Stimulated activated naive B cell treated with anti-CD40 and anti-IgM and Interleukin-4, amounts not matched to agents 10 μg/mL and 1 μg/mL and 100 μg/mL, for 72 hours (primary cell): ENCODE measurements at regions not wholly inside any gene's neighbourhood (a gene's known extent, or its start where the extent isn't known, plus 50 kb on each side); places are given as distances from the start of the nearest gene placed in this dataset.

Experiments
- ATAC-seq, 2 donors: fragments of 150-1000 bp; cut with Tn5 transposase; replicated peaks; 2 replicates each; pipeline ENCODE4 v1.10.0; 2021; ENCODE audit warnings: moderate library complexity in 1 of 2
- DNase-seq: peaks from one replicate; pipeline ENCODE4 v3.0.0; 2021
- H3K27ac Mint-ChIP-seq: one replicate; pipeline ENCODE4 v1.8.0; 2022; ENCODE audit warnings: mild to moderate bottlenecking, mixed read lengths
- H3K27me3 Mint-ChIP-seq, 2 donors: one replicate each; pipeline ENCODE4 v1.8.0; 2022; ENCODE audit warnings: mixed read lengths in 2 of 2
- H3K36me3 Mint-ChIP-seq, 2 donors: one replicate each; pipeline ENCODE4 v1.8.0; 2022; ENCODE audit warnings: mixed read lengths in 2 of 2, mild to moderate bottlenecking in 1 of 2
- H3K4me1 Mint-ChIP-seq, 2 donors: one replicate each; pipeline ENCODE4 v1.8.0; 2022; ENCODE audit warnings: mixed read lengths in 2 of 2, mild to moderate bottlenecking in 1 of 2
- H3K4me3 Mint-ChIP-seq, 2 donors: one replicate each; pipeline ENCODE4 v1.8.0; 2022; ENCODE audit warnings: mild to moderate bottlenecking in 2 of 2, mixed read lengths in 2 of 2, moderate library complexity in 1 of 2
- H3K9me3 Mint-ChIP-seq, 2 donors: one replicate each; pipeline ENCODE4 v1.8.0; 2022; ENCODE audit warnings: mixed read lengths in 2 of 2, mild to moderate bottlenecking in 1 of 2

DNA sequence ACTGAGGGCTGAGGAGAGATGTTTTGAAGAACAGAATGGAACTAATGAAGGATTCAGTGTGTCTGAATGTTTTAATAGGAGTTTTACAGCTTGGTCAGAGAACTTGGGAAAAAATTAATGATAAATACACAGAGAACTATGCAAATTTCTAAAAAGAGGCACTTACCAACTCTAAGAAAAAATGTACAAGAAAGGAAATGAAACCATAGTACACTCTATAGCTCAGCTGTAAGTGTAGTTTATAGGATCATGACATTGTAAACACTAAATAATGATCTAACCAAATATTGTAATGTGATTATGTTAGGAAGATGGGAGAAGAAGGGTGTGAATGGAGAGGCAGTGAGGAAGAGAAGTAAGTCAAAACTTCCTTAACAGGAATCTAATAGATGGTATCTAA, 205.2 kb downstream of the SEC61B start:
- Mint-ChIP-seq H3K27me3 (peaks cover 0 to 5% of the 10 kb centered on the region in 2 donors), H3K9me3 (peaks cover 8 to 9% of the 10 kb centered on the region in 2 donors), H3K4me1 (peaks cover 17 to 29% of the 10 kb centered on the region in 2 donors), H3K4me3 (no peak overlapping the region), H3K36me3 (peaks cover 8 to 10% of the 10 kb centered on the region in 2 donors), H3K27ac (no peak overlapping the region)
- ATAC-seq (peak; percentile 51 to 54), DNase-seq (no peak)

DNA sequence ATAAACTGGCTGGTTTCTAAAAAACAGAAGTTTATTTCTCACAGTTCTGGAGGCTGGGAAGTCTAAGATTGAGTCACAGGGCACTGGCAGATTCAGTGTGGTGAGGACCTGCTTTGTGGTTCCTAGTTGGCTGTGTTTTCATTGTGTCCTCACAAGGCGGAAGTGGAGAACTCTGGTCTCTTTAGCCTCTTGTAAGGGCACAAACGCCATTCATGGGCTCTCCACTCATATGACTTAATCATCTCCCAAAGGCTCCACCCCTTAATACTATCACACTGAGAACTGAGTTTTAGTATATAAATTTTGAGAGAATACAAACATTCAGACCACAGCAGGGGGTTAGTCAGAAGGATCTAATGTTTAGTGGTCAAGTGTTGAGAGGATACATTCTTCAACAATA, 208.2 kb downstream of the SEC61B start:
- Mint-ChIP-seq H3K27me3 (no peaks in the 10 kb centered on the region), H3K36me3 (peaks cover 13 to 23% of the 10 kb centered on the region in 2 donors), H3K4me3 (no peak overlapping the region), H3K9me3 (peaks cover 8 to 15% of the 10 kb centered on the region in 2 donors), H3K4me1 (peaks cover 37 to 59% of the 10 kb centered on the region in 2 donors), H3K27ac (no peak overlapping the region)
- DNase-seq: no peak
- ATAC-seq: peak in 1 of 2 donors; percentile 12

DNA sequence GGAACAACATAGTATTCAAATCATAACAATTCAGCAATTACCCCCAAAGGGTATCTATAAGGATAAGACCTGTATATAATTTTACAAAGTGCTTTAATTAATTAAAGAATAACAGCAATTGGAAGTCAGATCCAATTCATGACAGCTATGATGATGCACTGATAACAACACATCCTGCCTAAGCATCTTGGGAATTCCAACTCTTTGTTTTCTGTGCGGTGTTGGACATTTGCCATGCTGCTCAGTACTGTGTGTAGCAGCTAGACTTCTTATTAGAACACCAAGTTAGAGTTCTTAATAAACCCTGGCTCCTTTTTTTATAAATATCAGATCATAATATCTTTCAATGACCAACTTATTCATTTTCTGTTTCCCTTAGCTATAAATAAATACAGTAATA, 209.0 kb downstream of the SEC61B start:
- Mint-ChIP-seq H3K36me3 (peaks cover 13 to 23% of the 10 kb centered on the region in 2 donors), H3K4me1 (peaks cover 38 to 59% of the 10 kb centered on the region in 2 donors), H3K27ac (no peak overlapping the region), H3K27me3 (no peaks in the 10 kb centered on the region), H3K9me3 (peaks cover 8 to 15% of the 10 kb centered on the region in 2 donors), H3K4me3 (no peak overlapping the region)
- ATAC-seq (no peak), DNase-seq (no peak)

DNA sequence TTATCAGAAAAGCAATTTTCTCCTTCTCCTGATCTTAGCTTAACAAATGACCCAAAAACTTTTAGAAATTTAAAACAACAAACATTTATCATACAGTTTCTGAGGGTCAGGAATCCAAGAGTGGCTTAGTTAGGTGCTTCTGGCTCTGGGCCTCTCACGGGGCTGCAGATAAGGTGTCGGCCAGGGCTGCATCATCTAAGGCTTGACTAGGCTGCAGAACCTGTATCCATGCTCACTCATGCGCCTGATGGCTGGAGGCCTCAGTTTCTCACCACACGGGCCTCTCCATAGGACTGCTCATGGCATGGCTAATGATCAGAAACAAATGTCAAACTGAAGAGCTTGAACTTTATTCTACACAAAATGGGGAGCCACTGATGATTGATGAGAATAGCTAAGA, 210.0 kb downstream of the SEC61B start:
- Mint-ChIP-seq H3K27ac (peak overlapping the region; percentile 70), H3K4me3 (no peak overlapping the region), H3K36me3 (peaks cover 12 to 22% of the 10 kb centered on the region in 2 donors)

DNA sequence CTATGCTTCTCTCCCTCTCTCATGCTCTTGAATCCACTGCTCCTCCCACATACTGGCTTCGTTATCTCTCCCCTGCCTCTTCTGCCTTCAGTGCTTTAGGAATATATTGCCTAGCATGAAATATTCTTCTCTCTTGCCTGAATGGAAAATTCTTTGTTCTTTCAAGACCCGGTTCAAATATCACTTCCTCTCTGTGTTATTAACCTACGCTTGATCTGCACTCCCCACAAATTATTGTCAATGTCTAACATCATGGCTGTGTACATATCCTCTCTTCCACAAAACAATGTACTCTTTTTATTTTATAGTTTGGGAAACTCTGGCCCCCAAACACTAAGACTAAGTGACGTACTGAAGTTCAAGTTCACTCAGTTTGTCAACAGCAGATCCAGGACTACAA, 211.0 kb downstream of the SEC61B start:
- Mint-ChIP-seq H3K4me3 (peak overlapping the region in 1 of 2 donors; percentile 59), H3K4me1 (peaks cover 37 to 60% of the 10 kb centered on the region in 2 donors), H3K9me3 (peaks cover 4 to 7% of the 10 kb centered on the region in 2 donors), H3K36me3 (peaks cover 7 to 17% of the 10 kb centered on the region in 2 donors), H3K27me3 (no peaks in the 10 kb centered on the region), H3K27ac (peak overlapping the region; percentile 92)
- no peak for DNase-seq
- peak; percentile 49 to 53 for ATAC-seq

More for the DNA sequence above, 210.0 kb downstream of the SEC61B start:
- H3K9me3 Mint-ChIP-seq: peaks cover 8 to 14% of the 10 kb centered on the region in 2 donors
- no peak for DNase-seq
- peaks cover 35 to 60% of the 10 kb centered on the region in 2 donors for H3K4me1 Mint-ChIP-seq
- no peaks in the 10 kb centered on the region for H3K27me3 Mint-ChIP-seq
- no peak for ATAC-seq

DNA sequence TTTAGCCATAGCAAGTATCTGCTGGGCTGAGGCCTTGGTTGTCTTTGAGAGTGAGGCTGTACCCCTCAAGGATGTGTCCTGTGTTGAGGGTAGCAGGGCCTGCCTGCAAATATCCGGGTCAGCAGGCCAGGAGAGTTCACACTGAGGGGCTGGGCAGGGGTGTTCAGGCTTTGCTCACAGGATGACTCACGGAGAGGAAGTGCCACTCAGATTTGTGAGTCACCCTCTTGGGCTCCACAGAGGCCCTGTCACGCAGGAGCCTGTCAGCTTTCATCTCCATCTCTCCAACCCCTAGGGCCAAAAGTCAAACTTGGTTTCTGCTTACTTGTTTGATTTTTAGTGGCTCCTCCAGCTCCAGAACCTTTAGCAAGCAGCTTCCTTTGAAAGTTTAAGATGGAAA, 211.5 kb downstream of the SEC61B start:
- Mint-ChIP-seq H3K4me3 (peak overlapping the region; percentile 1 to 59), H3K9me3 (peaks cover 4 to 7% of the 10 kb centered on the region in 2 donors), H3K27ac (peak overlapping the region; percentile 92), H3K4me1 (peaks cover 42 to 65% of the 10 kb centered on the region in 2 donors), H3K27me3 (no peaks in the 10 kb centered on the region), H3K36me3 (peaks cover 7 to 21% of the 10 kb centered on the region in 2 donors)
- DNase-seq (peak; percentile 82), ATAC-seq (peak; percentile 99 to 100)

DNA sequence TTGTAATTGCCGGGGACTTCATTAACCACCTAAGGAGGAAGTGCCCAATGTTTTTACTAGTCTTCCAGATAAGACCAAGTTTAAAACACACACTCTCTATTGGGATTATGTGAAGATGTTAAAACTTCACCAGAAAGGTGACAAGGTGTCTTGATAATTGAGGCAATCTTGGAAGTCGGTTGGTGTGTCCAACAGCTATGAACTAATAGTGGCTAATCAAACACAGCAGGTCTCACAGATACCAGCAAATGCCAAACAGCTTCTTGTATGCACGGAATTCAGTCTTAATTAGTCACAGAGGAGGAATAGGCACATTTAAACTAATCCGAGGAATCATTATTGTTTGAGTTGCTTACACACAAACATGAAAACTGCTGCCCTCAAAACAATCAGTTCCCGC, 214.5 kb downstream of the SEC61B start:
- Mint-ChIP-seq H3K4me3 (no peak overlapping the region), H3K27ac (no peak overlapping the region)

DNA sequence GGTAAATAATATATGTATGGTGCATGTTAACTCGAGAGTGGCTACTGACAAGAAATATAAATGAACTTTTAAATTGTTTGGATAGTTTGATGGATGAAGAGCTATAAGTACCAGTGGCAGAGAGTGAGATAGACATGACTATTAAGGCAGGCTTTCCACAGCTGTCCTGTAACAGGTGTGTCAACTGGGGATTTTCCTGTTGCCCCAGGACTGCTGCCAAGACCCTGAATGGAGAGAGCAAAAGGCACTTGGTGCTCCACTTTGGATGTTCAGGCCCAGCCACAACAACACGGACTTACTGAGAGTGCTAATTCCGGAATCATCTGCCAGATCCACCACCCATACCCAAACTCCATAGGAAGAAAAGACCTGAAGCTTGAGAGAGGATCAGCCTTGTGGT, 215.1 kb downstream of the SEC61B start:
- no peak overlapping the region for H3K27ac Mint-ChIP-seq
- ATAC-seq: no peak
- DNase-seq: no peak
- peaks cover 50 to 64% of the 10 kb centered on the region in 2 donors for H3K4me1 Mint-ChIP-seq
- peaks cover 11 to 37% of the 10 kb centered on the region in 2 donors for H3K36me3 Mint-ChIP-seq
- no peak overlapping the region for H3K4me3 Mint-ChIP-seq
- peaks cover 2 to 7% of the 10 kb centered on the region in 2 donors for H3K9me3 Mint-ChIP-seq
- no peaks in the 10 kb centered on the region for H3K27me3 Mint-ChIP-seq

More for the DNA sequence above, 214.5 kb downstream of the SEC61B start:
- DNase-seq (no peak), ATAC-seq (no peak)
- Mint-ChIP-seq H3K27me3 (no peaks in the 10 kb centered on the region), H3K4me1 (peaks cover 52 to 68% of the 10 kb centered on the region in 2 donors), H3K36me3 (peaks cover 11 to 35% of the 10 kb centered on the region in 2 donors), H3K9me3 (peaks cover 0 to 6% of the 10 kb centered on the region in 2 donors)

DNA sequence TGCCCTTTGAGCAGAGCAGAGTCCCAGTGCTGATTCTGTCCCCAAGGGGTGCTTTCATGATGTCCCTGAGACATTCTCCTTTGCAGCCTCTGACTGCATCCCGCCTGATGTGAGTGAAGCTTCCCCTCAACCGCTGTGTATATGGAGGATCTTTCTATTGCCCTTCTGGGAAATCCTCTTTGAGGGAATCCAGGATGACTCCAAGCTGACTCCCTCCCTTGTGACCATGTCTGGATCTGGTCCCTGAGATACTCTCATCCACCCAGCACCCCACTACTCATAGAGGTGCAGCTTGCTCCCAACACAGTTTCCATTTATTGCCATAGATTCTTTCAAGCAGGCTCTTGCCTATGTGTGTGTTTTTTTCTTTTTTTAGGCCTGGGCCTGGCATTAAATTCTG, 216.5 kb downstream of the SEC61B start:
- Mint-ChIP-seq H3K9me3 (peaks cover 3 to 10% of the 10 kb centered on the region in 2 donors), H3K4me3 (no peak overlapping the region), H3K27me3 (peaks cover 0 to 3% of the 10 kb centered on the region in 2 donors), H3K36me3 (peaks cover 10 to 38% of the 10 kb centered on the region in 2 donors), H3K4me1 (peaks cover 41 to 49% of the 10 kb centered on the region in 2 donors), H3K27ac (peak overlapping the region; percentile 79)
- no peak for DNase-seq
- no peak for ATAC-seq

DNA sequence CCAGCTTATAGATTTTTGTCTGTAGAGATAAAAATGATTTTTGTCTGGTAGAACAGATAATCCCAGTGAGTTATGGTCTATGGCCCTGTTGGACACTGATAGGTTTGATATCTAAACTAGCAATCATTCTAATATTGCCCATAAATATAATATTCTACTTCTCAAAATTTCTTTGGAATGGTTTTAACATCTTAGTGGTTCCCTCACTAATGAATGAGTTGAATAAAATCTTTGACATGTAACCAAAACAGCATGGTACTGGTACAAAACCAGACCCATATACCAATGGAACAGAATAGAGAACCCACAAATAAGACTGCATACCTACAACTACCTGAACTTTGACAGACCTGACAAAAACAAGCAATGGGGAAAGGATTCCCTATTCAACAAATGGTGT, 219.7 kb downstream of the SEC61B start:
- H3K4me3 Mint-ChIP-seq: no peak overlapping the region
- no peak for ATAC-seq
- H3K9me3 Mint-ChIP-seq: peaks cover 3 to 6% of the 10 kb centered on the region in 2 donors
- peaks cover 7 to 29% of the 10 kb centered on the region in 2 donors for H3K36me3 Mint-ChIP-seq
- DNase-seq: no peak
- H3K4me1 Mint-ChIP-seq: peaks cover 30 to 36% of the 10 kb centered on the region in 2 donors
- peaks cover 0 to 4% of the 10 kb centered on the region in 2 donors for H3K27me3 Mint-ChIP-seq
- H3K27ac Mint-ChIP-seq: no peak overlapping the region

DNA sequence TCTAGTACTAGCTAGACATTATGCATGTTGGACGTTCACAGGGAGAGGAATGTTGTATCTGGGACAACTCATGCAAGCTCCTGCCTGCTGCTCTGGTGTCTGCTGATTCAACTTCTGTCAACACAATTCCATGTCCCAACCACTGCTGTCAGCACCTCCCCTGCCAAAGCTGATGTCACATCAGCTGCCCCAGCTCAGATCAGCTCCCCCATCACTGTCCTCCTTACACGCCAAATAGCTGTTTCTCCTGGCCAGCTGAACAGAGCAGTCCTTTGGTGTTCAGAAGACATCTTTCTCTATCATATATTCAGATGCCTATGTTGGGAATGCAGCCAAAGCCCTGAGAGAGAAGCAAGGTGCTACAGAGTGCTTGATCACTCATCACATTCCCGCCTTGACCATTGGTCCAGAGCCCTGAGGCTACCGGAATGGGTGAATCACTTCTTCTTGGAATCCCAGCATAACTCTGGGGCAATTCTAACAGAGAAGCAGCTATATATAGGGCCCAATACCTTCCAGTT, 223.3 kb downstream of the SEC61B start:
- peaks cover 5 to 8% of the 10 kb centered on the region in 2 donors for H3K27me3 Mint-ChIP-seq
- peaks cover 3 to 11% of the 10 kb centered on the region in 2 donors for H3K36me3 Mint-ChIP-seq
- H3K4me3 Mint-ChIP-seq: no peak overlapping the region
- peak overlapping the region; percentile 84 for H3K27ac Mint-ChIP-seq
- H3K4me1 Mint-ChIP-seq: peaks cover 8 to 12% of the 10 kb centered on the region in 2 donors
- H3K9me3 Mint-ChIP-seq: peaks cover 3 to 7% of the 10 kb centered on the region in 2 donors
- DNase-seq: no peak
- ATAC-seq: peak in 1 of 2 donors; percentile 27

DNA sequence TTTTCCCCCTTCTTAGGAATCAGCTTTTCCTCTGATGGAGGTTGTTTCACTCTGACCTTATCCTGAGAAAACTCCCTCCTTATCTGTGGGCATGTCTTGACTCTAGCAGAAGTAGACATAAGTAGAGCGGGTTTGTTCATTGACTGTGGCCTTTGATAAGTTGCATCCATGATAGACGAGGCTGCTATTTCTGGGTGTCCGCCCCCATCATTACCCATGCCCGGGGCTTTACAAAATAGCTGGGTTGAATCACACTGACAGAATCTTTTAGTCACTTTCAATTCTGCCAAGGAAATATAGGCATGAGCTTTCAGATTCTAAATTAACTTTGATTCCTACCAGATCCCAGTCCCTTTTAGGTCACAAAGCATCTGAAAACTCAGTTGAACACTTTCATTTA, 223.8 kb downstream of the SEC61B start:
- Mint-ChIP-seq H3K27ac (no peak overlapping the region), H3K9me3 (peaks cover 3 to 7% of the 10 kb centered on the region in 2 donors), H3K4me3 (no peak overlapping the region), H3K36me3 (peaks cover 3 to 10% of the 10 kb centered on the region in 2 donors), H3K4me1 (peaks cover 7 to 10% of the 10 kb centered on the region in 2 donors), H3K27me3 (peaks cover 5 to 8% of the 10 kb centered on the region in 2 donors)
- peak; percentile 16 to 50 for ATAC-seq
- DNase-seq: no peak

DNA sequence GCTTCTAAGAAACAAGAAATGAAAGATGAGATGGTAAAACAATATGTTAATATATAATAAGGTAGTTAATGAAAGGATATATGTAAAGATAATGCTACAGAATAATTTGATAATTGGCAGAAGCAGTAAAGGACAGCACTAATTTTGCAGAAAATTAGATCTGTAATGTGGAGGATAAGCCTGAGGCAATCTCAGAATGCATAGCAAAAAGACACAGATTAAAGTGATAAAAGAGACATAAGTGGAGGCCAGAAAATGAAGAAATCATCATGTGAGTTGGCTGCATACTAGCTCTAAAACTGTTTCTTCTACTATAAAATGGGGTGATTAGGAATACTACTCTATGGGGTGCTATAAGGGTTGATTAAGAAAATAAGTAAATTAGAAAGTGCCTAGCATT, 225.9 kb downstream of the SEC61B start:
- Mint-ChIP-seq H3K9me3 (peaks cover 0 to 1% of the 10 kb centered on the region in 2 donors), H3K27me3 (peaks cover 5 to 8% of the 10 kb centered on the region in 2 donors), H3K4me1 (peaks cover 7 to 10% of the 10 kb centered on the region in 2 donors), H3K36me3 (peaks cover 3 to 5% of the 10 kb centered on the region in 2 donors), H3K4me3 (no peak overlapping the region), H3K27ac (no peak overlapping the region)
- DNase-seq (no peak), ATAC-seq (no peak)

DNA sequence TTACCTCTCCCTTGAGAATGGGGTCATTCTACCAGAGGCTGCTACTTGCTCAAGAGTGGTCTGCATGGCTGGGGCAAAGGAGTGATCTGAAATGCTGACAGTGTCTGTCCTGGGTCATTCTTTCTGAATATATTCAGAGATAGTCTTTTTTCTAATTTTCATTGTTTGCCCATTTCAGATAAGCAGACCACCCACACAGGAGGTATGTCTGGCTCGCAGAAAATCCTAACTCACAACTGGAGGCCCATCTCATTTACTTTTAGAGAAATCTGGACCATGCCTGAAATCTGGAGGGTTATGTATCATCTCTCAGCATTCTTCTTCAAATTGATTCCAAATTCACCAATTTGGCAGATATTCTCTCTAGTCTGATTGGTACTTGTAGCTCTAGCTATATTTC, 227.6 kb downstream of the SEC61B start:
- H3K36me3 Mint-ChIP-seq: peaks cover 5 to 11% of the 10 kb centered on the region in 2 donors
- DNase-seq (no peak), ATAC-seq (no peak)
- peaks cover 4 to 5% of the 10 kb centered on the region in 2 donors for H3K27me3 Mint-ChIP-seq
- H3K9me3 Mint-ChIP-seq: peaks cover 0 to 3% of the 10 kb centered on the region in 2 donors
- no peak overlapping the region for H3K27ac Mint-ChIP-seq
- H3K4me1 Mint-ChIP-seq: peaks cover 7 to 18% of the 10 kb centered on the region in 2 donors
- no peak overlapping the region for H3K4me3 Mint-ChIP-seq

DNA sequence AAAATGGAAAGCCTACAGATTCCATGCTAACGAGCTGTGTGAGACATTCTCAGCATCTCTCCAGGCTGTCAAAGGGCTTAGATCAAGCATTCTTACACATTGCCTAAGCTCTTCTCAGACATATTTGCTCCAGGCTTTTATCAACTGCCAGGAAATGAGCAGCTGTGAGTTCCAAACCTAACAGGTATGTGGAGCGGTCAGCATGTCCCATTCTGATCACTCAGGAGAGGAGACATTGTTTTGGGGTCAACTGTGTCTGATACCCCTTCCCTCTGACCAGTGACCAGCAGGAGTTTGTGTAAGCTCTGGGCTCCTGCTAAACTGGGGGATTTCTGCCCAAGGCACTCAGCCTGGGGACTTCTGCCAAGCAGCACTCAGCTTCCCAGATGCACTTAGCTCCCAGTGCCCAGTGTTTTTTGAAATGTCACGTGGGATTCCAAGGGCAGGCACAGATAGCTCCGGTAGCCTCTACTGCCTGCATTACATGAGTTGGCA, 229.1 kb downstream of the SEC61B start:
- H3K36me3 Mint-ChIP-seq: peaks cover 7 to 11% of the 10 kb centered on the region in 2 donors
- no peak overlapping the region for H3K27ac Mint-ChIP-seq
- peaks cover 0 to 3% of the 10 kb centered on the region in 2 donors for H3K9me3 Mint-ChIP-seq
- DNase-seq (no peak), ATAC-seq (no peak)
- peaks cover 2 to 9% of the 10 kb centered on the region in 2 donors for H3K4me1 Mint-ChIP-seq
- peaks cover 4 to 5% of the 10 kb centered on the region in 2 donors for H3K27me3 Mint-ChIP-seq
- no peak overlapping the region for H3K4me3 Mint-ChIP-seq
